Endothelial cell of umbilical vein (primary cell): ENCODE measurements at regions not wholly inside any gene's neighbourhood (a gene's known extent, or its start where the extent isn't known, plus 50 kb on each side); places are given as distances from the start of the nearest gene placed in this dataset.

Source experiments
- BruUV-seq: library from RNA; stranded (reverse); fragments of 400-500 nt; replicated peaks from 2 replicates; lab custom pipeline; 2021; lab: Mats Ljungman, UMichigan
- CTCF ChIA-PET: fragments of 300-600, 350-600 bp; sonication (Branson Sonifier 250); formaldehyde crosslinking; loops from one replicate; lab custom pipeline; 2021; ENCODE audit warnings: antibody characterized with exemption, inconsistent platforms; lab: Charles Lee
- POLR2A ChIA-PET: fragments of 300-600, 350-600 bp; sonication (Branson Sonifier 250); formaldehyde crosslinking; loops from one replicate; lab custom pipeline; 2021; ENCODE audit warnings: antibody characterized with exemption, inconsistent platforms; lab: Charles Lee
- DNase-seq: peaks from one replicate; pipeline ENCODE4 v3.0.0-alpha.2; 2011; ENCODE audit warnings: low read depth, low spot score
- FAIRE-seq: peaks from 2 replicates; lab custom pipeline; 2011; peaks lifted over from hg19 to GRCh38; lab: Jason Lieb, UNC
- H2AFZ ChIP-seq: 2 replicates; pipeline ENCODE4 v1.6.0; 2012; ENCODE audit warnings: low read depth, low read length, control low read depth, inconsistent platforms
- H3K27ac ChIP-seq: 2 replicates; pipeline ENCODE4 v1.5.1; 2011; ENCODE audit warnings: low read depth, mild to moderate bottlenecking, control low read depth, low read length, moderate library complexity; ENCODE audit not compliant: insufficient read depth
- H3K27me3 ChIP-seq, 2 experiments: 2 replicates each; pipeline versions ENCODE4 v1.6.0 to v1.6.1; 2011; ENCODE audit warnings: low read length in 2 of 2, mixed read lengths in 1 of 2; ENCODE audit not compliant: control insufficient read depth in 2 of 2, insufficient read depth in 2 of 2
- H3K36me3 ChIP-seq, 2 experiments: 2 replicates in 1 of 2; 3 replicates in 1 of 2; pipeline ENCODE4 v1.5.1; 2011; ENCODE audit warnings: low read length in 2 of 2, mild to moderate bottlenecking in 1 of 2, moderate library complexity in 1 of 2; ENCODE audit not compliant: control insufficient read depth in 2 of 2, insufficient read depth in 2 of 2; ENCODE audit errors: extremely low read depth in 1 of 2
- H3K4me1 ChIP-seq: 3 replicates; pipeline ENCODE4 v1.5.1; 2011; ENCODE audit warnings: mild to moderate bottlenecking, low read length; ENCODE audit not compliant: control insufficient read depth, insufficient read depth; ENCODE audit errors: extremely low read depth
- H3K4me2 ChIP-seq: 2 replicates; pipeline ENCODE4 v1.6.1; 2011; ENCODE audit warnings: low read length, control low read depth, mixed read lengths; ENCODE audit not compliant: insufficient read depth
- H3K4me3 ChIP-seq, 3 experiments: fragments of 200-600 bp in 1 of 3; sonication (generic), shearing (Covaris generic) in 1 of 3; replicated peaks in 1 of 3; 2 replicates each; pipeline ENCODE4 v1.5.1; 2011 to 2016; ENCODE audit warnings: control low read depth in 3 of 3, low read length in 3 of 3, mild to moderate bottlenecking in 2 of 3, inconsistent platforms in 1 of 3, low read depth in 1 of 3, moderate library complexity in 1 of 3; ENCODE audit not compliant: insufficient read depth in 1 of 3
- H3K79me2 ChIP-seq: 2 replicates; pipeline ENCODE4 v1.6.0; 2012; ENCODE audit warnings: low read length, inconsistent platforms; ENCODE audit not compliant: control insufficient read depth, insufficient read depth
- H3K9ac ChIP-seq: replicated peaks from 2 replicates; pipeline ENCODE3; 2011; ENCODE audit warnings: low read length, control low read depth; ENCODE audit not compliant: insufficient read depth; ENCODE audit errors: extremely low read depth
- H3K9me1 ChIP-seq: replicated peaks from 3 replicates; pipeline ENCODE4 v1.6.0; 2011; ENCODE audit warnings: mild to moderate bottlenecking, low read length; ENCODE audit not compliant: control insufficient read depth, insufficient read depth; ENCODE audit errors: extremely low read depth
- H3K9me3 ChIP-seq: replicated peaks from 2 replicates; pipeline ENCODE4 v1.5.1; 2012; ENCODE audit warnings: low read length, inconsistent platforms; ENCODE audit not compliant: control insufficient read depth, insufficient read depth
- H4K20me1 ChIP-seq: replicated peaks from 2 replicates; pipeline ENCODE3; 2011; ENCODE audit warnings: mild to moderate bottlenecking, low read length; ENCODE audit not compliant: control insufficient read depth, insufficient read depth; ENCODE audit errors: extremely low read depth
- EZH2 ChIP-seq: IDR thresholded peaks from 2 replicates; pipeline ENCODE4 v1.6.1; 2012; ENCODE audit warnings: borderline replicate concordance, low read depth, mild to moderate bottlenecking, moderate library complexity, low read length, inconsistent platforms; ENCODE audit not compliant: severe bottlenecking
- FOS ChIP-seq: IDR thresholded peaks from 2 replicates; pipeline ENCODE4 v1.6.1; 2011; ENCODE audit warnings: mild to moderate bottlenecking, low read length, moderate library complexity, borderline replicate concordance; ENCODE audit not compliant: insufficient read depth
- GATA2 ChIP-seq: IDR thresholded peaks from 2 replicates; pipeline ENCODE4 v1.7.0; 2011; ENCODE audit warnings: low read depth, mild to moderate bottlenecking, moderate library complexity, mixed read lengths, low read length; ENCODE audit not compliant: insufficient read length, insufficient read depth
- JUN ChIP-seq: IDR thresholded peaks from 2 replicates; pipeline ENCODE4 v1.6.1; 2011; ENCODE audit warnings: borderline replicate concordance, low read depth; ENCODE audit not compliant: insufficient read length, insufficient read depth
- MYC ChIP-seq: IDR thresholded peaks from one replicate; pipeline ENCODE4 v1.6.1; 2011; ENCODE audit warnings: mild to moderate bottlenecking, low read depth, low read length
- POLR2A ChIP-seq: IDR thresholded peaks from 2 replicates; pipeline ENCODE4 v1.6.1; 2012; ENCODE audit warnings: low read depth, mild to moderate bottlenecking, control low read depth, low read length
- POLR2AphosphoS5 ChIP-seq: IDR thresholded peaks from 2 replicates; pipeline ENCODE4 v1.6.1; 2012; ENCODE audit warnings: low read depth, mild to moderate bottlenecking, control low read depth, low read length, moderate library complexity; ENCODE audit not compliant: insufficient read depth
- dilution Hi-C: fragments of 300-500 bp; cut with MboI; formaldehyde crosslinking; loops from one replicate; pipeline ENCODE4 v1.15.0; 2019; ENCODE audit warnings: low sequenced_read_pairs; ENCODE audit not compliant: extremely low pct_ligation_motif_present
- intact Hi-C: fragments of 100-400 bp; cut with micrococcal nuclease; formaldehyde crosslinking; loops from one replicate; pipeline ENCODE4 v1.10.0; 2022
- TF ChIP-seq, protein P1 (sequence below), 2 donors: IDR thresholded peaks; 1 replicate in 1 of 2; 2 replicates in 1 of 2; pipeline ENCODE4 v1.5.1; 2011; ENCODE audit warnings: low read length in 2 of 2, mild to moderate bottlenecking in 2 of 2, moderate library complexity in 2 of 2, control low read depth in 1 of 2, inconsistent platforms in 1 of 2, low read depth in 1 of 2; ENCODE audit not compliant: insufficient read depth in 1 of 2; ENCODE audit errors: extremely low read depth in 1 of 2
- TF ChIP-seq, protein P2 (sequence below): IDR thresholded peaks from 2 replicates; pipeline ENCODE4 v1.6.1; 2011; ENCODE audit not compliant: insufficient read depth, insufficient read length

DNA sequence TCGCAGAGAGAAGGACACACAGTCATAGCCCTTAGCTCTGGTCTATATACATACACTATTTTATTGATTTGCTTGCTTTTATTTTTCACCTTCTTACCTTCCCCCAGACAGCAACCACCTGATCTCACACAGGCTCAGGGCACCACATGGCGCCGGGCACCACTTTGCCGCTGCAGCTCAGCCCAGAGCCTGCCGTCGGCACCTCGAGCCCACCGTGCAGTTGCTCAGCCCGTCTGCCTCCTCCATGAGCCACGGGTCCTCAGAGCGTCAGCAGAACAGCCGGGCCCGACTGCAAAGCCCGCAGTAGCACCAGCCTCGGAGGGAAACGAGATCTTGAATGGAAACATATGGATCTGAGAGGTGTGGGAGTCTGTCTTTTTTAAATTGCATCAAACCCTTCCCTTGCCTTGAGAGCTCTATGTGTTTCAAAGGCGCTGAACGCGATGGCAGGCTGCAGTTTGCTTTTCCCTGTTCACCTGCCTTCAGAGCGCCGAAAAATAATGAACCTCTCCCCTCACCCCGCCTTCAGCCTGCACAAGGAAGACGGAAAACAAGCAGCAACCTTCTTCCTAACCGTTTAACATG lies 505.4 kb downstream of the MN1 start:
- no peak for FAIRE-seq
- dilution Hi-C loops, result no loop called here
- no peaks in the 10 kb centered on the region for H3K9me1 ChIP-seq
- no peaks in the 10 kb centered on the region for H3K9me3 ChIP-seq
- DNase-seq, result no peak
- POLR2A ChIA-PET, result no interaction called here
- H3K4me3 ChIP-seq, result no peak overlapping the region
- no peak overlapping the region for H2AFZ ChIP-seq
- intact Hi-C loops, result loop anchor here (5.0 kb wide), 1 partner anchor 179 kb away; no protein-coding TSS in a partner anchor
- CTCF ChIA-PET, result interaction anchor here (1.4 kb wide), 1 partner anchor 21 kb away, joined by 4 read pairs; no protein-coding TSS in a partner anchor
- BruUV-seq, result no TSS peak
- H3K4me1 ChIP-seq, result peaks cover 27% of the 10 kb centered on the region
- no peaks in the 10 kb centered on the region for H3K27me3 ChIP-seq
- H3K36me3 ChIP-seq, result no peaks in the 10 kb centered on the region
- H3K79me2 ChIP-seq, result no peaks in the 10 kb centered on the region
- H3K27ac ChIP-seq, result no peak overlapping the region
- no peaks in the 10 kb centered on the region for H4K20me1 ChIP-seq
- TF ChIP-seq MYC, result no peak
- no peak for TF ChIP-seq POLR2A
- TF ChIP-seq, protein P1, sequence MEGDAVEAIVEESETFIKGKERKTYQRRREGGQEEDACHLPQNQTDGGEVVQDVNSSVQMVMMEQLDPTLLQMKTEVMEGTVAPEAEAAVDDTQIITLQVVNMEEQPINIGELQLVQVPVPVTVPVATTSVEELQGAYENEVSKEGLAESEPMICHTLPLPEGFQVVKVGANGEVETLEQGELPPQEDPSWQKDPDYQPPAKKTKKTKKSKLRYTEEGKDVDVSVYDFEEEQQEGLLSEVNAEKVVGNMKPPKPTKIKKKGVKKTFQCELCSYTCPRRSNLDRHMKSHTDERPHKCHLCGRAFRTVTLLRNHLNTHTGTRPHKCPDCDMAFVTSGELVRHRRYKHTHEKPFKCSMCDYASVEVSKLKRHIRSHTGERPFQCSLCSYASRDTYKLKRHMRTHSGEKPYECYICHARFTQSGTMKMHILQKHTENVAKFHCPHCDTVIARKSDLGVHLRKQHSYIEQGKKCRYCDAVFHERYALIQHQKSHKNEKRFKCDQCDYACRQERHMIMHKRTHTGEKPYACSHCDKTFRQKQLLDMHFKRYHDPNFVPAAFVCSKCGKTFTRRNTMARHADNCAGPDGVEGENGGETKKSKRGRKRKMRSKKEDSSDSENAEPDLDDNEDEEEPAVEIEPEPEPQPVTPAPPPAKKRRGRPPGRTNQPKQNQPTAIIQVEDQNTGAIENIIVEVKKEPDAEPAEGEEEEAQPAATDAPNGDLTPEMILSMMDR (IDR thresholded peaks at IDR 0.05; ENCODE audit: extremely low read depth in 1 of 2, insufficient read depth in 1 of 2, low read depth in 1 of 2, low read length in 2 of 2), result no peak
- no peak for TF ChIP-seq GATA2
- no peak for TF ChIP-seq POLR2AphosphoS5
- no peak for TF ChIP-seq EZH2
- TF ChIP-seq JUN, result no peak
- no peak for TF ChIP-seq FOS
- TF ChIP-seq, protein P2, sequence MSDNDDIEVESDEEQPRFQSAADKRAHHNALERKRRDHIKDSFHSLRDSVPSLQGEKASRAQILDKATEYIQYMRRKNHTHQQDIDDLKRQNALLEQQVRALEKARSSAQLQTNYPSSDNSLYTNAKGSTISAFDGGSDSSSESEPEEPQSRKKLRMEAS, result no peak
- no peak overlapping the region for H3K4me2 ChIP-seq
- no peak overlapping the region for H3K9ac ChIP-seq
